Mesendoderm (in vitro differentiated cells): ENCODE measurements at regions not wholly inside any gene's neighbourhood (a gene's known extent, or its start where the extent isn't known, plus 50 kb on each side); places are given as distances from the start of the nearest gene placed in this dataset.

Experiments
- DNase-seq: peaks from one replicate; pipeline ENCODE4 v3.0.0; 2013
- H2AK5ac ChIP-seq: 2 replicates; pipeline ENCODE4 v1.6.1; 2013; ENCODE audit warnings: low read length, inconsistent platforms
- H2BK120ac ChIP-seq: 2 replicates; pipeline ENCODE4 v1.6.1; 2013; ENCODE audit warnings: low read depth, mild to moderate bottlenecking, low read length, moderate library complexity, mixed read lengths
- H2BK15ac ChIP-seq: replicated peaks from 2 replicates; pipeline ENCODE4 v1.6.1; 2013; ENCODE audit warnings: low read depth, mild to moderate bottlenecking, moderate library complexity
- H2BK5ac ChIP-seq: 2 replicates; pipeline ENCODE4 v1.6.1; 2013; ENCODE audit warnings: low read length, inconsistent platforms
- H3K18ac ChIP-seq: 2 replicates; pipeline ENCODE4 v1.6.1; 2013; ENCODE audit warnings: mild to moderate bottlenecking, low read length, mixed read lengths
- H3K23ac ChIP-seq: one replicate; pipeline ENCODE4 v1.6.1; 2013; ENCODE audit warnings: low read length
- H3K27ac ChIP-seq: 2 replicates; pipeline ENCODE4 v1.5.1; 2013; ENCODE audit warnings: low read depth, mild to moderate bottlenecking, inconsistent platforms, low read length, moderate library complexity
- H3K27me3 ChIP-seq: 2 replicates; pipeline ENCODE4 v1.6.1; 2013; ENCODE audit warnings: low read length, control low read depth, mild to moderate bottlenecking, inconsistent platforms; ENCODE audit not compliant: insufficient read depth, poor library complexity
- H3K36me3 ChIP-seq: 2 replicates; pipeline ENCODE4 v1.6.1; 2013; ENCODE audit warnings: low read length, inconsistent platforms; ENCODE audit not compliant: control insufficient read depth, insufficient read depth
- H3K4ac ChIP-seq: one replicate; pipeline ENCODE4 v1.6.1; 2013; ENCODE audit warnings: low read depth, mild to moderate bottlenecking, low read length, moderate library complexity
- H3K4me1 ChIP-seq: 2 replicates; pipeline ENCODE4 v1.6.1; 2013; ENCODE audit warnings: low read depth, low read length, inconsistent platforms; ENCODE audit not compliant: control insufficient read depth
- H3K4me2 ChIP-seq: 2 replicates; pipeline ENCODE4 v1.6.1; 2013; ENCODE audit warnings: low read length
- H3K4me3 ChIP-seq: 2 replicates; pipeline ENCODE4 v1.5.1; 2013; ENCODE audit warnings: mild to moderate bottlenecking, low read length
- H3K56ac ChIP-seq: one replicate; pipeline ENCODE4 v1.6.1; 2013; ENCODE audit warnings: low read length
- H3K79me1 ChIP-seq: 2 replicates; pipeline ENCODE4 v1.6.1; 2013; ENCODE audit warnings: low read length, inconsistent platforms
- H3K79me2 ChIP-seq: 2 replicates; pipeline ENCODE4 v1.6.1; 2013; ENCODE audit warnings: mild to moderate bottlenecking, low read length; ENCODE audit not compliant: control insufficient read depth, insufficient read depth
- H3K9ac ChIP-seq: 2 replicates; pipeline ENCODE4 v1.6.1; 2013; ENCODE audit warnings: low read length, inconsistent platforms
- H4K5ac ChIP-seq: one replicate; pipeline ENCODE4 v1.6.1; 2013; ENCODE audit warnings: low read length
- H4K8ac ChIP-seq: one replicate; pipeline ENCODE4 v1.6.1; 2013; ENCODE audit warnings: low read depth, mild to moderate bottlenecking, control low read depth, low read length, moderate library complexity
- WGBS: extraction: QIAGEN DNeasy Blood & Tissue Kit; methylation state at CpG from one replicate; pipeline ENCODE4 v1.1.7; 2013; ENCODE audit warnings: low lambda C conversion rate, missing lambda C conversion rate; ENCODE audit not compliant: insufficient coverage; ENCODE audit errors: extremely low coverage; 5-methylcytosine and 5-hydroxymethylcytosine counted together

DNA sequence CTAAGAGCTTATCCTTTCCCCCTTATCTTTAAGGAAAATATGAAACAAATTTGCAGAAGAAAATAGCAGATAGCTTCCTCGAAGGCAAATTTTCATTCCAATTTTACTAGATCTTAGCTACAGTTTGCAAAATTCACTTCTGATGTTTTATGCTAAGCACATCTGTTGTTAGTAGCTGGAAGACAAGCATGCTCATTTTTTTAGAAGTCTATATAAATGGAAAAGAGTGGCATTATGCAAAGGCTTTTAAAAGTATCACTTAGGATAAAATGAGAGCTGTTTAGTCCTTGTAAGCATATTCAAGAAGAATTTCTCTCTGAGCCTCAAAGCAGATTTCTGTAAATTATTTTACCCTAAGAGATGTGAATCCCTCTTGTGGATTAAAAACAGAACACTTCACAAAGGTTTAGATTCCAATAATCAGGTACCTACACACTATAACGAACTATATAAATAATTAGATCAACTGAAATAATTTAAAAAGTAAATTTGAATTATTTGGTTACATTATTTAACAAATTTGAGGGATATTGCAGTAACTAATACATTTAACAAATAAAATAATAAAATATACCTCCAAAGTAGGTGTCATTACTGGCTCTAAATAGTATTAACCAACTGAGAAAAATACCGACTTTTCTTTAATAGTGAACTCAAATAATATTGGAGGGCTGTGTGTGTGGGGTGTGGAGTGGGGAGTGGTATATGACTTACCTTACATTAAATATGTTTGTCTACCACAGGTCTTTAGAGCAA lies 307.1 kb downstream of the SEMA3D start:
- Histone ChIP-seq H3K4me3 (no peak overlapping the region), H3K4ac (no peak overlapping the region), H3K4me1 (no peaks in the 10 kb centered on the region), H2BK5ac (no peak overlapping the region), H3K79me2 (no peaks in the 10 kb centered on the region), H3K36me3 (no peaks in the 10 kb centered on the region), H4K8ac (no peak overlapping the region), H3K56ac (no peak overlapping the region), H4K5ac (no peak overlapping the region), H3K27me3 (no peaks in the 10 kb centered on the region), H3K79me1 (no peaks in the 10 kb centered on the region), H2BK120ac (no peak overlapping the region), H3K18ac (no peak overlapping the region), H3K27ac (no peak overlapping the region), H2BK15ac (no peak overlapping the region), H2AK5ac (no peak overlapping the region), H3K23ac (no peak overlapping the region), H3K9ac (no peak overlapping the region), H3K4me2 (no peak overlapping the region)
- no peak for DNase-seq
- no CpG with 5 or more reads among the region's 3 CpGs for WGBS

DNA sequence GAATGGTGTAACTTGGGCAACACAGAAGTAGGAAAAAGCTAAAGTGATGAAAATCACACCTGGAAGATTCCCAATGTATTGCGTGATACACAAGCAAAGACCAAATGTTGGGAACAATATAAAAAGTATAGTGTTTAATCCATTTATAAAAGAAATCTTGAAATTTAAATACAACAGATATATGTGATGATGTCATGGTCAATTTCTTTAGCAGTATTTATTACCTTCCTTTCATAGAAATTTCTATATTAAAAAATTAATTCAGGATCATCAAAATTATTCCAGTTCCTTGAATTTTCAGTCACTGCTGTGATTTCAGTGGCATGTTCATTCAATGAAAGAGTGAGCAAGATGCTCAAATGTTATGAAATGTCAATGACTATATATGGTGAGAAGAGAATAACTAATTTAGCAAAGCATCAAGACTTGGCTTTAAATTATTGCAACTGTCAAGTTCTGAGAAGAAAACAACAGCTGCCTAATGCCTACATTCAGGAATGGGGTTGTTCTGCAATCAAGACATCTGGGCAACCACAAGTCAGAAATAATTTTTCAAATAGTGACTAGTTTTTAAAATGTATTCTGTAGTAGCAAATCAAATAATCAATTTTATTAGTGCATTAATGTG lies 308.8 kb downstream of the SEMA3D start:
- Histone ChIP-seq H4K5ac (no peak overlapping the region), H3K79me1 (no peaks in the 10 kb centered on the region), H3K4ac (no peak overlapping the region), H3K4me3 (no peak overlapping the region), H3K27ac (no peak overlapping the region), H3K4me1 (no peaks in the 10 kb centered on the region), H2BK15ac (no peak overlapping the region), H3K9ac (no peak overlapping the region), H3K56ac (no peak overlapping the region), H3K36me3 (no peaks in the 10 kb centered on the region), H3K23ac (no peak overlapping the region), H2BK5ac (no peak overlapping the region), H3K4me2 (no peak overlapping the region), H2AK5ac (no peak overlapping the region), H3K27me3 (no peaks in the 10 kb centered on the region), H3K18ac (no peak overlapping the region), H4K8ac (no peak overlapping the region), H3K79me2 (no peaks in the 10 kb centered on the region), H2BK120ac (no peak overlapping the region)
- no peak for DNase-seq
- no CpG with 5 or more reads among the region's 1 CpG for WGBS

DNA sequence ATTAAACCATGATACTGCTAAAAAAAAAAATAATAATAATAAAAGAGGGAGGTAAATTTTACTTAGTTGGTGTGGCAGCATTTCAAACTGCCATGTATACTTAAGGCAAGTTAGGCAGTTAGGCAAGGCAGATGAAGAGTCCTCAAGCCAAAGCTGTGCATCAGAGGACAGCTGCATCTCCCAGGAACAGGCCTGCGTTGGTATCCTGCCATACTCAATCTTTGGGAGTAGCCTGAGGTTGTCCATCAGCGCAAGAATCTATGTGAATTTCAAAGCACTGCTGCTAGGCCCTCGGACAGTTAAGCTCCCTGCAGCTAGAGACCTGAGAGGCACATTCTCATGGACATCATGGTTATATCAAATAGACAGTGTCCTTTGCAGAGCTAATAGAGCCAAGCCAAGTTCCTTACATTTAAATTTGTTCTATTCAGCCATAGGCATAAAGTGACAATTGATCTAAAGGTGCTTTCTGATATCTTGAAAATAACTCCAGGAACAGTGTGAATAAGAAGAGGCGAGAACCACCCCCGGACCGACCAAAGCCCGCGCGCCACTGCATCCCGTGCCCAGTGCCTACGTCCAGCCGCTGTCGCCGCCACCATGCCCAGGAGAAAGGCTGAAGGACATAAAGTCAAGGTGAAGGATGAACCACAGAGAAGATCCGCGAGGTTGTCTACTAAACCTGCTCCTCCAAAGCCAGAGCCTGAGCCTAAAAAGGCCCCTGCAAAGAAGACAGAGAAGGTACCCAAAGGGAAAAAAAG lies 310.6 kb downstream of the SEMA3D start:
- Histone ChIP-seq H3K4me2 (no peak overlapping the region), H2AK5ac (no peak overlapping the region), H2BK5ac (no peak overlapping the region), H3K4me1 (no peaks in the 10 kb centered on the region), H3K23ac (no peak overlapping the region), H3K36me3 (no peaks in the 10 kb centered on the region), H4K8ac (no peak overlapping the region), H2BK120ac (no peak overlapping the region), H3K79me2 (no peaks in the 10 kb centered on the region), H3K56ac (no peak overlapping the region), H3K4me3 (no peak overlapping the region), H3K27me3 (no peaks in the 10 kb centered on the region), H3K18ac (no peak overlapping the region), H4K5ac (no peak overlapping the region), H2BK15ac (no peak overlapping the region), H3K4ac (no peak overlapping the region), H3K9ac (no peak overlapping the region), H3K79me1 (no peaks in the 10 kb centered on the region), H3K27ac (no peak overlapping the region)
- WGBS = no CpG with 5 or more reads among the region's 16 CpGs
- DNase-seq = no peak

DNA sequence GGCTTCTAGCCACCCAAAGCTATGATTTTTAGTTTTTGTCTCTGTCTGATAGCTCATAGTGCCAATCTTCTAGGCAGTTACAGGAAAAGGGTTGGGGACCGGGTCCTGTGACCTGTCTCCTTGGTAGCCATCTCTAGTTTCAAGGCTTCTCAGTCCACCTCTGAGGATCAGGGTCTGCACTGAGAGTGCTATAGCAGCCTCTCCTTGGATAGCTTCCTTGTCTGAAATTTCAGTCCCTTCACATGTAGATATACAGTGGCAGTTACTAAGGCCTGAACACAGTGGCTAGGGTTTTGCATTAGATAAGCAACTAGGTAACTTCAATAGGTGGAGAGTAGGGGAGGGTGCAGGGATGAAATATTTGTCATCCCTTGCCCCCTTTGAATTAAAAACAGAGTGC lies 321.3 kb downstream of the SEMA3D start:
- Histone ChIP-seq H3K27ac (no peak overlapping the region), H2BK120ac (no peak overlapping the region), H3K23ac (no peak overlapping the region), H2AK5ac (no peak overlapping the region), H3K4me3 (no peak overlapping the region), H3K36me3 (no peaks in the 10 kb centered on the region), H4K8ac (no peak overlapping the region), H3K9ac (no peak overlapping the region), H3K27me3 (no peaks in the 10 kb centered on the region), H3K18ac (no peak overlapping the region), H3K4me2 (no peak overlapping the region), H3K79me2 (no peaks in the 10 kb centered on the region), H3K4me1 (no peaks in the 10 kb centered on the region), H3K79me1 (no peaks in the 10 kb centered on the region), H2BK5ac (no peak overlapping the region), H3K56ac (no peak overlapping the region), H2BK15ac (no peak overlapping the region), H3K4ac (no peak overlapping the region), H4K5ac (no peak overlapping the region)
- DNase-seq = peak; percentile 3
- WGBS = no CpG with 5 or more reads among the region's 1 CpG

DNA sequence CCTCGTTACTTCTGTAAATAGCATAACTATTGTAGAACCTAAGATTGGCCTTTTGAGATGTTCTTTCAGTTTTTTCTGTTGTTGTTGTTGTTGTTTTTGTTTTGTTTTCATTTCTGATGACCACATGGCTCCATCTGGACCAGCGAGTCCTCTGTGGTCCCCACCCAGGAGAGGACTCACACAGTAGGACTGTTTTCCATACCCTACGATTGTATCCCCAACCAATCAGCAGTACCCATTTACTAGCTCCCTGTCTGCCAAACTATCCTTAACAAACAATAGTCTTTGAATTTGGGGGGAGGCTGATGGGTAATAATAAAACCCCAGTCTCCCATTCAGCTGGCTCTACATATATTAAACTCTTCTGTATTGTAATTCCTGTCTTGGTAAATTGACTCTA lies 329.5 kb downstream of the SEMA3D start:
- H2BK5ac ChIP-seq = no peak overlapping the region
- H3K79me2 ChIP-seq = no peaks in the 10 kb centered on the region
- H3K4me2 ChIP-seq = no peak overlapping the region
- H2AK5ac ChIP-seq = no peak overlapping the region
- no peaks in the 10 kb centered on the region for H3K4me1 ChIP-seq
- no peak overlapping the region for H3K18ac ChIP-seq
- no peak overlapping the region for H4K8ac ChIP-seq
- no peak overlapping the region for H3K9ac ChIP-seq
- no peaks in the 10 kb centered on the region for H3K36me3 ChIP-seq
- WGBS = no CpG with 5 or more reads among the region's 3 CpGs
- H3K27me3 ChIP-seq = no peaks in the 10 kb centered on the region
- no peak overlapping the region for H3K4me3 ChIP-seq
- H3K4ac ChIP-seq = no peak overlapping the region
- no peak overlapping the region for H3K23ac ChIP-seq
- H4K5ac ChIP-seq = no peak overlapping the region
- no peak overlapping the region for H2BK120ac ChIP-seq
- no peaks in the 10 kb centered on the region for H3K79me1 ChIP-seq
- H3K27ac ChIP-seq = no peak overlapping the region
- H3K56ac ChIP-seq = no peak overlapping the region
- H2BK15ac ChIP-seq = no peak overlapping the region
- no peak for DNase-seq
